PC-3 (cell line): ENCODE measurements at regions not wholly inside any gene's neighbourhood (a gene's known extent, or its start where the extent isn't known, plus 50 kb on each side); places are given as distances from the start of the nearest gene placed in this dataset.

Experiments used
- ATAC-seq: fragments of 200-7000 bp; cut with Tn5 transposase; 2 replicates; pipeline ENCODE4 v1.9.1; 2020; ENCODE audit warnings: mild to moderate bottlenecking, moderate library complexity
- BruUV-seq: library from RNA; stranded (reverse); fragments of 400-500 nt; replicated peaks from 2 replicates; lab custom pipeline; 2021; lab: Mats Ljungman, UMichigan
- CTCF ChIA-PET: fragments of 300-600 bp; sonication (Branson Sonifier 250); formaldehyde crosslinking; loops from one replicate; lab custom pipeline; 2022; ENCODE audit warnings: antibody characterized with exemption; lab: Charles Lee
- POLR2A ChIA-PET: fragments of 300-600 bp; sonication (Branson Sonifier 250); formaldehyde crosslinking; loops from one replicate; lab custom pipeline; 2022; ENCODE audit warnings: antibody characterized with exemption; ENCODE audit not compliant: unreplicated experiment; lab: Charles Lee
- DNase-seq: peaks from one replicate; pipeline ENCODE4 v3.0.0-alpha.2; 2015
- H2AFZ ChIP-seq: fragments of 300-600 bp; sonication (generic); 2 replicates; pipeline ENCODE4 v1.6.0; 2016; ENCODE audit warnings: antibody characterized with exemption, low read length
- H3F3A ChIP-seq: fragments of 300-600 bp; sonication (generic); one replicate; pipeline ENCODE4 v1.6.0; 2017; ENCODE audit warnings: antibody characterized with exemption, low read length, control low read depth, mild to moderate bottlenecking; ENCODE audit not compliant: unreplicated experiment
- H3K27ac ChIP-seq: fragments of 300-600 bp; sonication (generic); 2 replicates; pipeline ENCODE4 v1.5.1; 2016; ENCODE audit warnings: mild to moderate bottlenecking, low read length
- H3K27me3 ChIP-seq: fragments of 300-600 bp; sonication (generic); 2 replicates; pipeline ENCODE4 v1.6.1; 2016; ENCODE audit warnings: low read length, mixed read lengths
- H3K36me3 ChIP-seq: fragments of 300-600 bp; sonication (generic); 2 replicates; pipeline ENCODE4 v1.6.1; 2016; ENCODE audit warnings: low read depth, mixed run types, low read length, mixed read lengths
- H3K4me1 ChIP-seq: fragments of 300-600 bp; sonication (generic); 2 replicates; pipeline ENCODE4 v1.5.1; 2016; ENCODE audit warnings: low read length; ENCODE audit not compliant: insufficient read depth
- H3K4me2 ChIP-seq: fragments of 300-600 bp; sonication (generic); 2 replicates; pipeline ENCODE4 v1.6.0; 2016; ENCODE audit warnings: low read length
- H3K4me3 ChIP-seq: fragments of 300-600 bp; sonication (generic); 2 replicates; pipeline ENCODE4 v1.5.1; 2016; ENCODE audit warnings: mild to moderate bottlenecking, low read length, mixed read lengths
- H3K79me2 ChIP-seq: fragments of 300-600 bp; sonication (generic); 2 replicates; pipeline ENCODE4 v1.6.1; 2017; ENCODE audit warnings: low read length, mixed read lengths
- H3K9ac ChIP-seq: fragments of 300-600 bp; sonication (generic); 2 replicates; pipeline ENCODE4 v1.6.0; 2016; ENCODE audit warnings: mild to moderate bottlenecking, low read length
- H3K9me2 ChIP-seq: fragments of 300-600 bp; sonication (generic); replicated peaks from 2 replicates; pipeline ENCODE4 v1.6.1; 2016; ENCODE audit warnings: mixed run types, low read length, mixed read lengths
- H3K9me3 ChIP-seq: fragments of 300-600 bp; sonication (generic); 2 replicates; pipeline ENCODE4 v1.6.1; 2016; ENCODE audit warnings: low read length, mixed read lengths
- H4K20me1 ChIP-seq: fragments of 300-600 bp; sonication (generic); 2 replicates; pipeline ENCODE4 v1.6.1; 2016; ENCODE audit warnings: low read length, mixed read lengths
- EZH2 ChIP-seq: fragments of 300-600 bp; sonication (generic); IDR thresholded peaks from one replicate; pipeline ENCODE4 v1.6.1; 2017; ENCODE audit warnings: antibody characterized with exemption, mild to moderate bottlenecking, low read length; ENCODE audit not compliant: unreplicated experiment
- EZH2phosphoT487 ChIP-seq: fragments of 300-600 bp; sonication (generic); IDR thresholded peaks from 2 replicates; pipeline ENCODE4 v1.6.1; 2018; ENCODE audit warnings: mild to moderate bottlenecking, antibody characterized with exemption, low read length, borderline replicate concordance
- intact Hi-C: fragments of 100-400 bp; cut with micrococcal nuclease; formaldehyde crosslinking; loops from 2 replicates; pipeline ENCODE4 v1.9.0; 2023
- TF ChIP-seq, protein P1 (sequence below): fragments of 300-600 bp; sonication (generic); conservative IDR thresholded peaks from 2 replicates; pipeline ENCODE4 v1.5.1; 2017; ENCODE audit warnings: antibody characterized with exemption, low read depth, mild to moderate bottlenecking, low read length

- ATAC-seq (no peak), DNase-seq (no peak)
- ChIA-PET CTCF (no interaction called here), POLR2A (no interaction called here)
- Histone ChIP-seq H3K79me2 (no peaks in the 10 kb centered on the region), H4K20me1 (no peaks in the 10 kb centered on the region), H3K4me1 (no peaks in the 10 kb centered on the region), H3K36me3 (no peaks in the 10 kb centered on the region), H2AFZ (no peak overlapping the region), H3K9me3 (peaks cover 24% of the 10 kb centered on the region), H3K4me3 (no peak overlapping the region), H3K27ac (no peak overlapping the region), H3F3A (no peaks in the 10 kb centered on the region), H3K9ac (no peak overlapping the region), H3K4me2 (no peak overlapping the region), H3K27me3 (no peaks in the 10 kb centered on the region), H3K9me2 (no peaks in the 10 kb centered on the region)
- no peak for TF ChIP-seq EZH2phosphoT487
- TF ChIP-seq, protein P1, sequence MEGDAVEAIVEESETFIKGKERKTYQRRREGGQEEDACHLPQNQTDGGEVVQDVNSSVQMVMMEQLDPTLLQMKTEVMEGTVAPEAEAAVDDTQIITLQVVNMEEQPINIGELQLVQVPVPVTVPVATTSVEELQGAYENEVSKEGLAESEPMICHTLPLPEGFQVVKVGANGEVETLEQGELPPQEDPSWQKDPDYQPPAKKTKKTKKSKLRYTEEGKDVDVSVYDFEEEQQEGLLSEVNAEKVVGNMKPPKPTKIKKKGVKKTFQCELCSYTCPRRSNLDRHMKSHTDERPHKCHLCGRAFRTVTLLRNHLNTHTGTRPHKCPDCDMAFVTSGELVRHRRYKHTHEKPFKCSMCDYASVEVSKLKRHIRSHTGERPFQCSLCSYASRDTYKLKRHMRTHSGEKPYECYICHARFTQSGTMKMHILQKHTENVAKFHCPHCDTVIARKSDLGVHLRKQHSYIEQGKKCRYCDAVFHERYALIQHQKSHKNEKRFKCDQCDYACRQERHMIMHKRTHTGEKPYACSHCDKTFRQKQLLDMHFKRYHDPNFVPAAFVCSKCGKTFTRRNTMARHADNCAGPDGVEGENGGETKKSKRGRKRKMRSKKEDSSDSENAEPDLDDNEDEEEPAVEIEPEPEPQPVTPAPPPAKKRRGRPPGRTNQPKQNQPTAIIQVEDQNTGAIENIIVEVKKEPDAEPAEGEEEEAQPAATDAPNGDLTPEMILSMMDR = no peak
- TF ChIP-seq EZH2 = no peak
- intact Hi-C loops = no loop called here
- BruUV-seq = no TSS peak
These were observed 451.4 kb upstream of the ATP10A start for GRCh38 chr15:26314577-26314976.

- H3K79me2 ChIP-seq = no peaks in the 10 kb centered on the region
- no peak for TF ChIP-seq EZH2
- no peak for TF ChIP-seq EZH2phosphoT487
- TF ChIP-seq, protein P1 = no peak
- no peaks in the 10 kb centered on the region for H3K4me1 ChIP-seq
- DNase-seq = no peak
- no peaks in the 10 kb centered on the region for H3K27me3 ChIP-seq
- ChIA-PET POLR2A (no interaction called here), CTCF (no interaction called here)
- peaks cover 26% of the 10 kb centered on the region for H3K9me3 ChIP-seq
- no peaks in the 10 kb centered on the region for H3F3A ChIP-seq
- intact Hi-C loops = no loop called here
- H3K4me3 ChIP-seq = no peak overlapping the region
- no peak for ATAC-seq
- H4K20me1 ChIP-seq = no peaks in the 10 kb centered on the region
- H3K27ac ChIP-seq = no peak overlapping the region
- no peak overlapping the region for H2AFZ ChIP-seq
- H3K36me3 ChIP-seq = no peaks in the 10 kb centered on the region
- no peaks in the 10 kb centered on the region for H3K9me2 ChIP-seq
- no peak overlapping the region for H3K4me2 ChIP-seq
- no TSS peak for BruUV-seq
- H3K9ac ChIP-seq = no peak overlapping the region
These were observed 448.6 kb upstream of the ATP10A start for GRCh38 chr15:26311710-26312236.

GRCh38 chr15:26298659-26299170, 435.6 kb upstream of the ATP10A start:
- no peak overlapping the region for H3K4me2 ChIP-seq
- H3K27ac ChIP-seq = no peak overlapping the region
- no peak overlapping the region for H2AFZ ChIP-seq
- H3K27me3 ChIP-seq = no peaks in the 10 kb centered on the region
- ATAC-seq = no peak
- no peaks in the 10 kb centered on the region for H3K36me3 ChIP-seq
- no peaks in the 10 kb centered on the region for H3K9me2 ChIP-seq
- BruUV-seq = no TSS peak
- H3K4me1 ChIP-seq = no peaks in the 10 kb centered on the region
- H3K79me2 ChIP-seq = no peaks in the 10 kb centered on the region
- no peaks in the 10 kb centered on the region for H4K20me1 ChIP-seq
- TF ChIP-seq EZH2 = no peak
- TF ChIP-seq EZH2phosphoT487 = no peak
- TF ChIP-seq, protein P1 = no peak
- intact Hi-C loops = no loop called here
- H3F3A ChIP-seq = no peaks in the 10 kb centered on the region
- H3K9ac ChIP-seq = no peak overlapping the region
- POLR2A ChIA-PET = no interaction called here
- peak; percentile 1 for DNase-seq
- H3K4me3 ChIP-seq = no peak overlapping the region
- peaks cover 7% of the 10 kb centered on the region; the same call in 1 of the 2 replicates for H3K9me3 ChIP-seq
- CTCF ChIA-PET = no interaction called here
